ENCODE measurements at regions not wholly inside any gene's neighbourhood (a gene's known extent, or its start where the extent isn't known, plus 50 kb on each side); places are given as distances from the start of the nearest gene placed in this dataset.

DNA sequence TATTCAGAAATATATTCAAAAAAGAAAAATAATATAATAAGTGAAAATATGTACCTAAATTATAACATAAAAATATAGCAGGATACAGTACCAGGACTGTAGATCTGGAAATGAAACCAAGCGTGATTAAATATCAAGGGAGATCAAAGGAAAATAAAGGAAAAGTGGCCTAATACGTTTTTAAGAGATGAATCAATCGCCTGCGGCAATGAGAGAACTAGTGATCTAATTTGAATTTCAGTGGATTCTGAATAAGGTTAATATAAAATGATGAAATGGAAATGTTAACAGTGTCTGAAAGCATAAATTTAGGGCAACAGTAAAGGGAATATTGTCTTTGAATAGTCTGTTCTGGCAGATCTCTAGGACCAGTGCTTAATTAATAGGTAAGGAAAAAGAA lies 1761.9 kb upstream of the ACO1 start:
- ChIA-PET POLR2A (no interaction called here), CTCF (no interaction called here), SMC1A (ENCODE audit: uncharacterized antibody, unreplicated experiment) (interaction anchor here (1.6 kb wide), 1 partner anchor 10 kb away, joined by 3 read pairs; no protein-coding TSS in a partner anchor), RAD21 (ENCODE audit: unreplicated experiment) (no interaction called here)
- no TSS peak for BruUV-seq (replicated peaks)
- no peaks in the 10 kb centered on the region for H4K20me1 ChIP-seq (ENCODE audit: control insufficient read depth, insufficient read depth)
- WGBS (ENCODE audit: insufficient coverage, insufficient replicate concordance, low lambda C conversion rate, missing lambda C conversion rate): 21% methylated on average over 4 of the region's 4 CpGs
- DNase-seq (ENCODE audit: low read depth, low spot score) (no peak), ATAC-seq (no peak), FAIRE-seq (no peak)
- no peaks in the 10 kb centered on the region for H3K79me2 ChIP-seq (ENCODE audit: control insufficient read depth, insufficient read depth, low read length)
- H2AFZ ChIP-seq (ENCODE audit: control insufficient read depth, low read depth, low read length): no peak overlapping the region
- H3K27me3 ChIP-seq (replicated peaks in 1 of 2; ENCODE audit: control insufficient read depth in 2 of 2, insufficient read depth in 2 of 2, low read length in 1 of 2): no peaks in the 10 kb centered on the region
- no peak overlapping the region for H3K4me3 ChIP-seq
- TF ChIP-seq KAT2A (conservative IDR thresholded peaks at IDR 0.05; ENCODE audit: control insufficient read depth, low read depth, low read length): no peak
- TF ChIP-seq, protein P1, sequence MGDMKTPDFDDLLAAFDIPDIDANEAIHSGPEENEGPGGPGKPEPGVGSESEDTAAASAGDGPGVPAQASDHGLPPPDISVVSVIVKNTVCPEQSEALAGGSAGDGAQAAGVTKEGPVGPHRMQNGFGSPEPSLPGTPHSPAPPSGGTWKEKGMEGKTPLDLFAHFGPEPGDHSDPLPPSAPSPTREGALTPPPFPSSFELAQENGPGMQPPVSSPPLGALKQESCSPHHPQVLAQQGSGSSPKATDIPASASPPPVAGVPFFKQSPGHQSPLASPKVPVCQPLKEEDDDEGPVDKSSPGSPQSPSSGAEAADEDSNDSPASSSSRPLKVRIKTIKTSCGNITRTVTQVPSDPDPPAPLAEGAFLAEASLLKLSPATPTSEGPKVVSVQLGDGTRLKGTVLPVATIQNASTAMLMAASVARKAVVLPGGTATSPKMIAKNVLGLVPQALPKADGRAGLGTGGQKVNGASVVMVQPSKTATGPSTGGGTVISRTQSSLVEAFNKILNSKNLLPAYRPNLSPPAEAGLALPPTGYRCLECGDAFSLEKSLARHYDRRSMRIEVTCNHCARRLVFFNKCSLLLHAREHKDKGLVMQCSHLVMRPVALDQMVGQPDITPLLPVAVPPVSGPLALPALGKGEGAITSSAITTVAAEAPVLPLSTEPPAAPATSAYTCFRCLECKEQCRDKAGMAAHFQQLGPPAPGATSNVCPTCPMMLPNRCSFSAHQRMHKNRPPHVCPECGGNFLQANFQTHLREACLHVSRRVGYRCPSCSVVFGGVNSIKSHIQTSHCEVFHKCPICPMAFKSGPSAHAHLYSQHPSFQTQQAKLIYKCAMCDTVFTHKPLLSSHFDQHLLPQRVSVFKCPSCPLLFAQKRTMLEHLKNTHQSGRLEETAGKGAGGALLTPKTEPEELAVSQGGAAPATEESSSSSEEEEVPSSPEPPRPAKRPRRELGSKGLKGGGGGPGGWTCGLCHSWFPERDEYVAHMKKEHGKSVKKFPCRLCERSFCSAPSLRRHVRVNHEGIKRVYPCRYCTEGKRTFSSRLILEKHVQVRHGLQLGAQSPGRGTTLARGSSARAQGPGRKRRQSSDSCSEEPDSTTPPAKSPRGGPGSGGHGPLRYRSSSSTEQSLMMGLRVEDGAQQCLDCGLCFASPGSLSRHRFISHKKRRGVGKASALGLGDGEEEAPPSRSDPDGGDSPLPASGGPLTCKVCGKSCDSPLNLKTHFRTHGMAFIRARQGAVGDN (IDR thresholded peaks at IDR 0.05): no peak
- no peak for TF ChIP-seq BCL11A (IDR thresholded peaks at IDR 0.05; ENCODE audit: low read depth, low read length)
- TF ChIP-seq FOXM1 (IDR thresholded peaks at IDR 0.05; ENCODE audit: low read depth, low read length): no peak
- H3K9me3 ChIP-seq (replicated peaks; ENCODE audit: control insufficient read depth, insufficient read depth, low read length): no peaks in the 10 kb centered on the region
- H3K27ac ChIP-seq (ENCODE audit: control insufficient read depth, insufficient read depth): no peak overlapping the region
- in situ Hi-C loops (cut with MboI): no loop called here
- H3K4me2 ChIP-seq (ENCODE audit: control insufficient read depth, insufficient read depth): no peak overlapping the region
- H3K4me1 ChIP-seq (ENCODE audit: control insufficient read depth, insufficient read depth, low read length): no peaks in the 10 kb centered on the region
- intact Hi-C loops (cut with micrococcal nuclease; ENCODE audit: unreplicated experiment): no loop called here
- H3K36me3 ChIP-seq (ENCODE audit: control insufficient read depth in 2 of 2, insufficient read depth in 2 of 2, low read length in 1 of 2): no peaks in the 10 kb centered on the region
- H3K9ac ChIP-seq (ENCODE audit: control insufficient read depth, insufficient read depth, low read length): no peak overlapping the region
